ENCODE measurements at regions not wholly inside any gene's neighbourhood (a gene's known extent, or its start where the extent isn't known, plus 50 kb on each side); places are given as distances from the start of the nearest gene placed in this dataset.
"Not testable (repeated sequence)": the region's sequence is repeated elsewhere in the genome, so short reads cannot be mapped to it uniquely, and the experiment has no call there.

GRCh38 chr9:6105738-6106137 lies 90.3 kb upstream of the RANBP6 start:
- DNase-seq, result no peak
- intact Hi-C loops (cut with DNase I), result no loop called here

GRCh38 chr9:6104406-6104805 lies 89.0 kb upstream of the RANBP6 start:
- DNase-seq; intact Hi-C loops (cut with DNase I): not testable (repeated sequence)

- not testable (repeated sequence) for DNase-seq
These were observed 88.5 kb upstream of the RANBP6 start for GRCh38 chr9:6103911-6104310.

GRCh38 chr9:6102336-6102987 lies 87.0 kb upstream of the RANBP6 start:
- DNase-seq, result peak in 1 of 10 donors; percentile 49
- intact Hi-C loops (cut with DNase I), result not testable (repeated sequence)

More at GRCh38 chr9:6103911-6104310, 88.5 kb upstream of the RANBP6 start:
- intact Hi-C loops (cut with DNase I), result not testable (repeated sequence)

- DNase-seq; intact Hi-C loops (cut with DNase I): not testable (repeated sequence)
These were observed 86.3 kb upstream of the RANBP6 start for GRCh38 chr9:6101725-6102124.

- DNase-seq; intact Hi-C loops (cut with DNase I): not testable (repeated sequence)
These were observed 83.9 kb upstream of the RANBP6 start for GRCh38 chr9:6099346-6099745.

GRCh38 chr9:6098431-6098830 lies 83.0 kb upstream of the RANBP6 start:
- intact Hi-C loops (cut with DNase I), result no loop called here
- no peak for DNase-seq

- DNase-seq, result no peak
- intact Hi-C loops (cut with DNase I), result no loop called here
These were observed 81.4 kb upstream of the RANBP6 start for GRCh38 chr9:6096821-6097220.

- intact Hi-C loops (cut with DNase I), result no loop called here
- no peak for DNase-seq
These were observed 75.1 kb upstream of the RANBP6 start for GRCh38 chr9:6090277-6091210.

- intact Hi-C loops (cut with DNase I), result no loop called here
These were observed 73.9 kb upstream of the RANBP6 start for GRCh38 chr9:6089300-6089699.

GRCh38 chr9:6086006-6086655 lies 70.7 kb upstream of the RANBP6 start:
- no peak for DNase-seq
- intact Hi-C loops (cut with DNase I), result no loop called here

More at GRCh38 chr9:6089300-6089699, 73.9 kb upstream of the RANBP6 start:
- no peak for DNase-seq

GRCh38 chr9:6080154-6080716 lies 64.8 kb upstream of the RANBP6 start:
- intact Hi-C loops (cut with DNase I), result no loop called here
- DNase-seq, result peak; percentile 46 to 97 (median 74)

GRCh38 chr9:6079386-6079785 lies 64.0 kb upstream of the RANBP6 start:
- no peak for DNase-seq
- intact Hi-C loops (cut with DNase I), result no loop called here

- intact Hi-C loops (cut with DNase I), result no loop called here
These were observed 63.1 kb upstream of the RANBP6 start for GRCh38 chr9:6078382-6079105.

GRCh38 chr9:6076851-6077250 lies 61.4 kb upstream of the RANBP6 start:
- intact Hi-C loops (cut with DNase I), result no loop called here
- DNase-seq, result no peak

More at GRCh38 chr9:6078382-6079105, 63.1 kb upstream of the RANBP6 start:
- no peak for DNase-seq

- no peak for DNase-seq
- intact Hi-C loops (cut with DNase I), result no loop called here
These were observed 58.3 kb upstream of the RANBP6 start for GRCh38 chr9:6073731-6074130.

GRCh38 chr9:6072865-6073264 lies 57.4 kb upstream of the RANBP6 start:
- DNase-seq, result no peak

GRCh38 chr9:6072453-6072852 lies 57.0 kb upstream of the RANBP6 start:
- no peak for DNase-seq
- intact Hi-C loops (cut with DNase I), result no loop called here

More at GRCh38 chr9:6072865-6073264, 57.4 kb upstream of the RANBP6 start:
- intact Hi-C loops (cut with DNase I), result no loop called here

GRCh38 chr9:6068983-6069382 lies 53.6 kb upstream of the RANBP6 start:
- DNase-seq, result no peak
- intact Hi-C loops (cut with DNase I), result no loop called here

GRCh38 chr9:6067426-6067825 lies 52.0 kb upstream of the RANBP6 start:
- intact Hi-C loops (cut with DNase I), result no loop called here
- DNase-seq, result no peak

All from posterior cingulate gyrus (tissue), 11 donors.